SK-N-SH (cell line): ENCODE measurements at regions not wholly inside any gene's neighbourhood (a gene's known extent, or its start where the extent isn't known, plus 50 kb on each side); places are given as distances from the start of the nearest gene placed in this dataset.

Experiments used
- CTCF ChIA-PET: fragments of 300-600, 350-600 bp; formaldehyde crosslinking; extraction: SDS; loops from one replicate; lab custom pipeline; 2021; lab: Yijun Ruan, JAX
- POLR2A ChIA-PET: fragments of 350-600 bp; sonication (Branson Sonifier 250); formaldehyde crosslinking; extraction: SDS; loops from one replicate; lab custom pipeline; 2020; ENCODE audit warnings: antibody characterized with exemption, inconsistent platforms; lab: Yijun Ruan, JAX
- DNase-seq: peaks from one replicate; pipeline ENCODE4 v3.0.0; 2012
- H2AFZ ChIP-seq: fragments of 200-600 bp; sonication (generic); 2 replicates; pipeline ENCODE4 v1.8.1; 2016; ENCODE audit warnings: antibody characterized with exemption, mild to moderate bottlenecking, low read depth
- H3F3A ChIP-seq: fragments of 200-600 bp; sonication (generic); replicated peaks from 2 replicates; pipeline ENCODE3; 2016; ENCODE audit warnings: antibody characterized with exemption, mild to moderate bottlenecking; ENCODE audit not compliant: insufficient read depth
- H3K27ac ChIP-seq, 2 experiments: fragments of 200-500 bp in 1 of 2; fragments of 200-600 bp in 1 of 2; sonication (Bioruptor generic) in 1 of 2; sonication (generic), shearing (Covaris generic) in 1 of 2; 2 replicates each; pipeline versions ENCODE4 v1.5.1 to v1.6.1; 2014 to 2016; ENCODE audit warnings: low read depth in 2 of 2, inconsistent platforms in 1 of 2, low read length in 1 of 2, mild to moderate bottlenecking in 1 of 2, mixed read lengths in 1 of 2
- H3K27me3 ChIP-seq: fragments of 200-600 bp; sonication (generic), shearing (Covaris generic); 2 replicates; pipeline ENCODE4 v1.6.1; 2016; ENCODE audit warnings: mixed run types; ENCODE audit not compliant: insufficient read depth
- H3K36me3 ChIP-seq, 2 experiments: fragments of 200-500 bp in 1 of 2; fragments of 200-600 bp in 1 of 2; sonication (Bioruptor generic) in 1 of 2; sonication (generic) in 1 of 2; replicated peaks in 1 of 2; 2 replicates each; pipeline versions ENCODE3 to v1.5.1; 2014 to 2016; ENCODE audit warnings: low read length in 1 of 2, mild to moderate bottlenecking in 1 of 2; ENCODE audit not compliant: insufficient read depth in 2 of 2, control insufficient read depth in 1 of 2
- H3K4me1 ChIP-seq, 2 experiments: fragments of 200-500 bp in 1 of 2; fragments of 200-600 bp in 1 of 2; sonication (Bioruptor generic) in 1 of 2; sonication (generic), shearing (Covaris generic) in 1 of 2; 2 replicates each; pipeline versions ENCODE4 v1.5.1 to v1.6.1; 2014 to 2016; ENCODE audit warnings: low read depth in 1 of 2, low read length in 1 of 2, mixed run types in 1 of 2; ENCODE audit not compliant: insufficient read depth in 2 of 2, control insufficient read depth in 1 of 2
- H3K4me2 ChIP-seq: fragments of 200-600 bp; sonication (generic), shearing (Covaris generic); 2 replicates; pipeline ENCODE4 v1.6.1; 2017; ENCODE audit warnings: mixed run types
- H3K4me3 ChIP-seq, 2 experiments: fragments of 200-500 bp in 1 of 2; fragments of 200-600 bp in 1 of 2; sonication (Bioruptor generic) in 1 of 2; sonication (generic), shearing (Covaris generic) in 1 of 2; 2 replicates each; pipeline versions ENCODE4 v1.5.1 to v1.8.1; 2014 to 2016; ENCODE audit warnings: low read depth in 2 of 2, inconsistent platforms in 1 of 2, low read length in 1 of 2, mild to moderate bottlenecking in 1 of 2, mixed read lengths in 1 of 2, moderate library complexity in 1 of 2
- H3K79me2 ChIP-seq: fragments of 200-600 bp; sonication (generic); 2 replicates; pipeline ENCODE4 v1.8.1; 2017; ENCODE audit warnings: mild to moderate bottlenecking; ENCODE audit not compliant: insufficient read depth
- H3K9ac ChIP-seq: fragments of 200-600 bp; sonication (generic); 2 replicates; pipeline ENCODE4 v1.6.1; 2017; ENCODE audit warnings: mixed run types
- H3K9me2 ChIP-seq: fragments of 200-600 bp; sonication (generic); 2 replicates; pipeline ENCODE4 v1.6.1; 2017; ENCODE audit warnings: mixed run types
- H3K9me3 ChIP-seq: fragments of 200-600 bp; sonication (generic); 2 replicates; pipeline ENCODE4 v1.6.1; 2017; ENCODE audit warnings: mixed run types, mild to moderate bottlenecking, moderate library complexity
- H4K20me1 ChIP-seq: fragments of 200-600 bp; sonication (generic); 2 replicates; pipeline ENCODE4 v1.6.1; 2017; ENCODE audit warnings: mild to moderate bottlenecking, mixed run types; ENCODE audit not compliant: insufficient read depth
- CHD2 ChIP-seq: fragments of 150-350 bp; IDR thresholded peaks from 2 replicates; pipeline ENCODE4 v1.6.1; 2018; ENCODE audit warnings: low read length; ENCODE audit not compliant: partially characterized antibody
- ELF1 ChIP-seq: IDR thresholded peaks from 2 replicates; pipeline ENCODE4 v1.4.0; 2012
- FOXJ3 ChIP-seq: sonication (generic); formaldehyde crosslinking; IDR thresholded peaks from 2 replicates; pipeline ENCODE4 v1.5.1; 2020; ENCODE audit warnings: mild to moderate bottlenecking, missing genetic modification reagents
- GATA2 ChIP-seq: sonication (generic); formaldehyde crosslinking; IDR thresholded peaks from 2 replicates; pipeline ENCODE4 v1.5.0; 2020; ENCODE audit warnings: mild to moderate bottlenecking, missing genetic modification reagents
- MXI1 ChIP-seq: IDR thresholded peaks from 2 replicates; pipeline ENCODE4 v1.6.1; 2012; ENCODE audit warnings: mild to moderate bottlenecking, low read depth, low read length, improper control_type of control experiment
- NFIC ChIP-seq: IDR thresholded peaks from 2 replicates; pipeline ENCODE4 v1.4.0; 2012; ENCODE audit warnings: borderline replicate concordance
- POLR2AphosphoS5 ChIP-seq: IDR thresholded peaks from 2 replicates; pipeline ENCODE4 v1.6.1; 2012; ENCODE audit warnings: low read depth, low read length
- RXRA ChIP-seq: IDR thresholded peaks from 2 replicates; pipeline ENCODE4 v1.4.0; 2012; ENCODE audit warnings: low read depth, mild to moderate bottlenecking, borderline replicate concordance
- SMC3 ChIP-seq: IDR thresholded peaks from 2 replicates; pipeline ENCODE4 v1.6.1; 2012; ENCODE audit warnings: low read depth, low read length, improper control_type of control experiment
- USF2 ChIP-seq: fragments of 150-350 bp; IDR thresholded peaks from 2 replicates; pipeline ENCODE4 v1.6.1; 2017; ENCODE audit warnings: antibody characterized with exemption, low read length, low read depth, borderline replicate concordance
- WGBS: methylation state at CpG from one replicate; pipeline ENCODE4 v1.1.6; 2017; ENCODE audit warnings: low lambda C conversion rate; 5-methylcytosine and 5-hydroxymethylcytosine counted together
- TF ChIP-seq, protein P1 (sequence below): IDR thresholded peaks from 2 replicates; pipeline ENCODE4 v1.4.0; 2012; ENCODE audit warnings: low read depth, borderline replicate concordance

DNA sequence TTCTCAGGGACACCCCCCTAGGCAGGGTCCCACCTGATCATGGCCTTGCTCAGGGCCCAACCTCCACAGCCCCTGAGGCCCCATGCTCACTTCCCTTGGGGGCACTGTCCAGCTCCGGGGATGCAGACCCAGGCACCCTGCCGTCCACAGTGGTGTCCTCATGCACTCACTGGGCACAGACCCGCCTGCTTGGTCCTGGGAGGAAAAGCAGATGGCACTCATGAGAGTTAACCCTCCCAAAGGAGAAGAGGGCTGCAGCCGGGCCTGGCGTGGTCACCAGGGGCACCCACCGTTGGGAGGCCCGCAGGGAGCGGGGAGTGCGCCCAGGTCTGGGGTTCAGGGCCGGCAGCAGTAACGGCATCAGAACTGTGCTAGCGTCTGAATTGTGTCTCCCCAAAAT, 1270.9 kb downstream of the BRD1 start:
- H3F3A ChIP-seq: no peaks in the 10 kb centered on the region
- CTCF ChIA-PET: no interaction called here
- H3K9me3 ChIP-seq: no peaks in the 10 kb centered on the region
- 31% methylated on average over 8 of the region's 12 CpGs for WGBS
- H4K20me1 ChIP-seq: no peaks in the 10 kb centered on the region
- H3K4me1 ChIP-seq: no peaks in the 10 kb centered on the region; a peak in 1 of 4 replicates
- H3K27ac ChIP-seq: no peak overlapping the region
- no peak for DNase-seq
- H3K4me3 ChIP-seq: no peak overlapping the region
- no peaks in the 10 kb centered on the region for H3K36me3 ChIP-seq
- H3K9ac ChIP-seq: no peak overlapping the region
- no peaks in the 10 kb centered on the region; the same call in none of the 2 replicates for H3K27me3 ChIP-seq
- no peak overlapping the region for H2AFZ ChIP-seq
- POLR2A ChIA-PET: no interaction called here
- no peak overlapping the region for H3K4me2 ChIP-seq
- no peaks in the 10 kb centered on the region for H3K79me2 ChIP-seq
- TF ChIP-seq NFIC (no peak), CHD2 (no peak), MXI1 (no peak), USF2 (no peak), ELF1 (no peak), SMC3 (no peak), GATA2 (CRISPR knock-in tag) (no peak)
- no peaks in the 10 kb centered on the region for H3K9me2 ChIP-seq

- Histone ChIP-seq H3K36me3 (no peaks in the 10 kb centered on the region), H3K9me2 (no peaks in the 10 kb centered on the region), H3K27ac (no peak overlapping the region), H3K79me2 (no peaks in the 10 kb centered on the region), H3K9ac (no peak overlapping the region), H3K27me3 (no peaks in the 10 kb centered on the region; the same call in none of the 2 replicates), H4K20me1 (no peaks in the 10 kb centered on the region), H2AFZ (no peak overlapping the region), H3K4me2 (no peak overlapping the region), H3K9me3 (no peaks in the 10 kb centered on the region), H3F3A (no peaks in the 10 kb centered on the region), H3K4me1 (no peaks in the 10 kb centered on the region; a peak in 1 of 4 replicates), H3K4me3 (no peak overlapping the region)
- no peak for DNase-seq
- no peak for TF ChIP-seq FOXJ3 (CRISPR knock-in tag)
- ChIA-PET POLR2A (no interaction called here), CTCF (no interaction called here)
- 18% methylated on average over 6 of the region's 8 CpGs for WGBS
Measured at GRCh38 chr22:48556222-48556621, 1271.5 kb downstream of the BRD1 start.

DNA sequence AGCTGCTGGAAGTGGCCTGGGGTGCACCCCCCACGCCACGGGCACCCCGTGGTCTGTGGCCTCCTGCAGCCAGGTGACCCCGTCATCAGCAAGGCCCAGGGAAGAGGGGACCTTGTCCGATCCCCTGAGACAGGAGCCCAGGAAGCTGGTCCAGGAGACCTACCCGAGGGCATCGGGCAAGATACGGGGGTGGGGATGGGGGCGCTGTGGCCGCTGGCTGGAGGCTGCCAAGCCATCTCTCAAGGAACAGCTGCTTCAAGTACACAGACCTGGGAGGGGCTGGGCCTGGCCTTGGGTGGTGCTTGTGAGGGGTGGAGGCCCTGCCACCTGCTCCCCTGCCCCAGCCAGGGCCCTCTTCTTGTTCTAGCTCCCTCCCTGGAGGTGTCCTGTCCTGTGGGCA, 1272.1 kb downstream of the BRD1 start:
- no peaks in the 10 kb centered on the region for H3F3A ChIP-seq
- TF ChIP-seq ELF1: no peak
- TF ChIP-seq, protein P1, sequence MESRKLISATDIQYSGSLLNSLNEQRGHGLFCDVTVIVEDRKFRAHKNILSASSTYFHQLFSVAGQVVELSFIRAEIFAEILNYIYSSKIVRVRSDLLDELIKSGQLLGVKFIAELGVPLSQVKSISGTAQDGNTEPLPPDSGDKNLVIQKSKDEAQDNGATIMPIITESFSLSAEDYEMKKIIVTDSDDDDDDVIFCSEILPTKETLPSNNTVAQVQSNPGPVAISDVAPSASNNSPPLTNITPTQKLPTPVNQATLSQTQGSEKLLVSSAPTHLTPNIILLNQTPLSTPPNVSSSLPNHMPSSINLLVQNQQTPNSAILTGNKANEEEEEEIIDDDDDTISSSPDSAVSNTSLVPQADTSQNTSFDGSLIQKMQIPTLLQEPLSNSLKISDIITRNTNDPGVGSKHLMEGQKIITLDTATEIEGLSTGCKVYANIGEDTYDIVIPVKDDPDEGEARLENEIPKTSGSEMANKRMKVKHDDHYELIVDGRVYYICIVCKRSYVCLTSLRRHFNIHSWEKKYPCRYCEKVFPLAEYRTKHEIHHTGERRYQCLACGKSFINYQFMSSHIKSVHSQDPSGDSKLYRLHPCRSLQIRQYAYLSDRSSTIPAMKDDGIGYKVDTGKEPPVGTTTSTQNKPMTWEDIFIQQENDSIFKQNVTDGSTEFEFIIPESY: no peak
- no peak for TF ChIP-seq CHD2
- no peak for TF ChIP-seq RXRA
- TF ChIP-seq POLR2AphosphoS5: no peak
- no peaks in the 10 kb centered on the region for H3K9me3 ChIP-seq
- no peak overlapping the region for H3K9ac ChIP-seq
- no peaks in the 10 kb centered on the region for H3K79me2 ChIP-seq
- no peak overlapping the region for H2AFZ ChIP-seq
- DNase-seq: no peak
- no peaks in the 10 kb centered on the region; a peak in 1 of 4 replicates for H3K4me1 ChIP-seq
- no peak overlapping the region for H3K4me2 ChIP-seq
- no peaks in the 10 kb centered on the region for H3K9me2 ChIP-seq
- no peaks in the 10 kb centered on the region; the same call in none of the 2 replicates for H3K27me3 ChIP-seq
- 48% methylated on average over 6 of the region's 10 CpGs for WGBS
- no peaks in the 10 kb centered on the region for H3K36me3 ChIP-seq
- ChIA-PET CTCF (interaction anchor here (1.0 kb wide), 1 partner anchor 9 kb away, joined by 6 read pairs; no protein-coding TSS in a partner anchor), POLR2A (no interaction called here)
- H3K4me3 ChIP-seq: no peak overlapping the region
- H4K20me1 ChIP-seq: no peaks in the 10 kb centered on the region
- H3K27ac ChIP-seq: no peak overlapping the region
